Hematopoietic multipotent progenitor cell treated with erythropoietin and hydrocortisone succinate and interleukin-3 and kit ligand, for 8 days (in vitro differentiated cells): ENCODE measurements at regions not wholly inside any gene's neighbourhood (a gene's known extent, or its start where the extent isn't known, plus 50 kb on each side); places are given as distances from the start of the nearest gene placed in this dataset.
A peak's percentile ranks its signal among the peaks of the same experiment; 100 is the strongest.

Experiments
- DNase-seq: peaks from one replicate; pipeline ENCODE4 v3.0.0-alpha.2; 2015

- DNase-seq: no peak
Observed at GRCh38 chr1:208421486-208421885, 177.3 kb upstream of the PLXNA2 start.

DNA sequence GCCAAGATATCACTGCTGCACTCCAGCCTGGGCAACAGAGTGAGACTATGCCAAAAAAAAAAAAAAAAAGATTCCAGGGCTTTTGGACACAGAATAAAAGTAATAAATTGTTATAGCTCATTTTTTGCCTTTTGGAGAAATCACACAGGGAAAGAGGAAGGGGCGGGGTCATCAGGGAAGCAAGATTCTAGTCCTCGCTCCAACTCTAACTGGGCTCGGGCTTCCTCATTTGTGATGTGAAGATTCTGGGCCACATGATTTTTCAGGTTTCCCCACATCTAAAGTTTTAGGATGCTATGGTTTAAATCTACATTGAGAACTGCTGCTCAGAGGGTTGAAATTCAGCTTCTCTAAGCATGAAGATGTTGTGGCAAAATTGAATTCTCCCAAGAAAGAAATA, 179.3 kb upstream of the PLXNA2 start:
- DNase-seq: no peak

- DNase-seq: no peak
Observed at GRCh38 chr1:208425096-208425495, 180.9 kb upstream of the PLXNA2 start.

DNA sequence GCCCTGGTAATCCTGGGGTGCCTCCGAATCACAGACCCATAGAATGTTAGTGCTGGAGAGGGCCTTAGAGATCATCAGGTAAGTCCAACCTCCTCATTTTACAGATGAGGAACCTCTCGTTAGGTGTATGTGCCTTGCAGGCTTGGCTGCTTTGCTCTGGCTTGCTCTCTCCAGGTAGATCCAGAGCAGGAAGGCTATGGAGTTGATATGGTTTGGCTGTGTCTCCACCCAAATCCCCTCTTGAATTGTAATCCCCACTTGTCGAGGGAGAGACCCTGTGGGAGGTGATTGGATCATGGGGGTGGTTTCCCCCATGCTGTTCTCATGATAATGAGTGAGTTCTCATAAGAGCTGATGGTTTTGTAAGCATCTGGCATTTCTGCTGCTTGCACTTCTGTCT, 186.0 kb upstream of the PLXNA2 start:
- DNase-seq: no peak

GRCh38 chr1:208431721-208432120, 187.5 kb upstream of the PLXNA2 start:
- DNase-seq: no peak

DNA sequence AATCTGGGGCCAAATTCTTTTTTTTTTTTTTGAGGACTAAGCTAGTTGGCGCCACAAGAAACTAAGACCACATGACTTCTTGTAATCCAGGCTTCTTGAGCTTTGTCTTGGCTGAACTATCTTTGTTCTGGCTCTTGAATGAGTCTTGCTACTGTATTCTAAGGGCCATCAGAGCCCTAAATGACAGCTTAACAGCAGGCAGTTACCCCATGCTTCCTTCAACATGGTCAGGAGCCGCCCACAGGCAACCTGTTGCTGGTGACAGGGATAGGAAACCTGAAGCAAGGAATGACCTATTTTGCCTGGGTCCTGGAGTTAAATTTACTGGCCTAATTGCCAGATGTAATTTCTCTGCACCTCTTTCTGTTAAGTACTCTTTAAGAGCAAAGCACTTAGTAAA, 188.2 kb upstream of the PLXNA2 start:
- DNase-seq: no peak

GRCh38 chr1:208433086-208433485, 188.9 kb upstream of the PLXNA2 start:
- DNase-seq: no peak

DNA sequence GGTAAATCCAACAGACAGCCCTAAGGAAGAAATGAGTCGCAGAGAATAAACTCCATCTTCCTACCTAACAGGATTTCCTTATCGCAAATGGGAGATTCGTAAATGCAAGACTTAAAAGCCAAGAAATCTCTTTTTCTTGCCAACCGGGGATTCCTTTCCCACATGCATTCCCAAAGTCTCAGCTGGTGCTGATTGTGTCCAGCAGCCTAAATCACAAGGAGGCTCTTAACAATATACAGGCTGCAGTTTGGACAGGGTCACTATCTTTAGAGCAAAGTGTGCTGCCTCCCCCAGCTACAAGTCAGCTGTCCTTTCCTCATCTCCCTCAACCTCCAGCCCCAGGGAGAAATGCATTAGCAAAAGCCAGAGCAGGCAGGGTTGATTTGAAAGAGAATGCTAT, 189.8 kb upstream of the PLXNA2 start:
- DNase-seq: no peak

- DNase-seq: no peak
Observed at GRCh38 chr1:208437401-208437800, 193.2 kb upstream of the PLXNA2 start.

DNA sequence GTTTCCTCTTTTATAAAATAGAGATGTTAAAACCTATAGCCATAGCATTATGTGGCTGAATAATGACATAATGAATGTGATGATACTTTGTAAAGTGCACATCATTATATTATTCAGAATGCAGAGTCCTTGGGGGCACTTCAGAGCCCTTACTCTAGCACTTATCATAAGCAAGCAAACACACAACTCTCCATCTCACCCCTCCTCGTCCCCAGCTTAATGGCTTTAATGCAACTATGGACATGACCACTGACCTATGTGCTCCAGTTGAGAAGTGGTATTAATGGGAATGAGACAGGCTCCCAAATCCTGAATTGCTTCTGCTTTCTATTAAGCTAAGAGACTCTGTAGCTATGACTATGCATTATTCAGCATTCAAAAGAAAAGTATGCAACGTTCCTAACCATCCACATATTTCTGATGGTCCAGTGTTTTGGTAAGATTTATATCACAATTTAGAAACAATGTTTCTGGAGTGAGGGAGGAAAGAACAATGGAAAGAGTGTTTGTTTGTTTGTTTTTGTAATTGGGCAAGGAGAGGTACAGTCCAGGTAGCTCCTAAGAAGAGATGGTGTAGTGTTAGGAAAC, 194.0 kb upstream of the PLXNA2 start:
- no peak for DNase-seq

- DNase-seq: no peak
Observed at GRCh38 chr1:208445758-208446203, 201.6 kb upstream of the PLXNA2 start.

DNA sequence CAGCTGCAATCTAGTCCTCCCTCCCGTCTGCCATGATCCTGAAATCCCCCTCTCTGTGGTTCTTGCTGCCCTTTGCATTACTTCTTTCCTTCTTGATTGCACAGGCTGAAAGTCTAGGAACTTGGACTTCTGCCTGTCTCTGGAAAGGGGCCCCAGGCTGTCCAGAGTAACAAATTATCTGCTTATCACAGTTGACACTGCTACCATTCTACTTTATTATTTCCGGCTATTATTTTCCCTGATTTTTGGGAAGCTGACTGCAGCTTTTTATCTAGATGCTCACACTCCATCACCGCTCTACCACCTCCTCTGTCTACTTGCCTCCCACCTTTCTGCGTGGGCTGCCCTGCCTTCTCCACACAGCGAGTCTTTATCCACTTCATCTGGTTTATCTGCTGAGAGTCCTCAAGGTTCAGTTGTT, 202.1 kb upstream of the PLXNA2 start:
- DNase-seq: no peak

DNA sequence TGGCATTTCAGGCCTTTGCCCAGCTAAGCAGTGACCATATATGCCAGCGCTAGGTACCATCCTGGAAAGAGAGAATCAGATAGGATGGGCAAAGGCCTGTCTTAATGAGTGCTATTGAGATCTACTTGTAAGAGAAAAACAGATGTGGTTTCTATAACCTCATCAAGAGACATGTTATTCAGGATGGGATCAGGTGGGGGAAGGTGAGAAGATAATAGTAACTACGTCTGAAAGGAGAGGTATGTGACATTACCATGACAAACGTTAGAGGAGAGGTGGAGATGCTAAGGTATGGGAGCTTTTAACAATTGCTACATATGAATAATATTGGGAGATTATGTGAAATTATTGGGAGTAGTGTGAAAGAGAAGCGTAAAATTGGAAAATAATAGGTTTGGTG, 204.2 kb upstream of the PLXNA2 start:
- no peak for DNase-seq

DNA sequence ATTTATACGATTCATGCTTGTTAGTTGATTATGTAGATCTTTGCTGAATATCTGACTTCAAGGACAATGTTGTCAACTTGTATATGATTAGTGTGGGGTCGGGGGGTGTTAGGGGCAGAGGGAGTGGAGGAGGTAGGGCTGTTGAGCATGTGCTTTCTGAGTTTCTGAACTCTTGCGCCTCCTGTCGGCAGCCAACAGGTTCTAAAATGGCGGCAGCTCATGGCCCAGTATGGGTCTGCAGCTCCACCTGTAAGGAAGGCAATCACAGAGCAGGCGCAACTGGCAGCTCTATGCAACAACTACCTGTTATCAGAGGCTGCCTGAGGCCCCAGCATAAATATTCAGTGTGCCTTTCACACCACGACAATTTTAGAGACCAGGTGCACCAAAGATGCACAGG, 205.8 kb upstream of the PLXNA2 start:
- DNase-seq: no peak

DNA sequence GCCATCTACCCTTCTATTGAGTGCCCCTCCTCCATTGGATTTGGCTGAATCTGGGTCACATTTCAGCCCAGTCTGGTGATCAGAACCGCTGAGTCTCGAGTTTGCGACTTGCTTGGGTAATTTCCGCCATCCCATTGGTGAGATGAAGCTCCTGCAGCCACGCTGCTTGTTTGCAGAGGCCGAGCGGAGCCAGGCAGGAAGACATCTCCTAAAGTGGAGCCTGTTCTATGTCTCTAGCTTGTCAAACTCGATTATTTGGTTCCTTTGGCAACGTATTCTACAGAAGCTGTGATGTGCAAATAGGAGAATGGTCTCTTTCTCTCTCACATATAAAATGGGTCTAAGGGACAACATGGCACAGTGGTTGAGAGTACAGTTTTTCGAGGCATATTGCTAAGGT, 206.8 kb upstream of the PLXNA2 start:
- no peak for DNase-seq

GRCh38 chr1:208455821-208456220, 211.6 kb upstream of the PLXNA2 start:
- DNase-seq: no peak

DNA sequence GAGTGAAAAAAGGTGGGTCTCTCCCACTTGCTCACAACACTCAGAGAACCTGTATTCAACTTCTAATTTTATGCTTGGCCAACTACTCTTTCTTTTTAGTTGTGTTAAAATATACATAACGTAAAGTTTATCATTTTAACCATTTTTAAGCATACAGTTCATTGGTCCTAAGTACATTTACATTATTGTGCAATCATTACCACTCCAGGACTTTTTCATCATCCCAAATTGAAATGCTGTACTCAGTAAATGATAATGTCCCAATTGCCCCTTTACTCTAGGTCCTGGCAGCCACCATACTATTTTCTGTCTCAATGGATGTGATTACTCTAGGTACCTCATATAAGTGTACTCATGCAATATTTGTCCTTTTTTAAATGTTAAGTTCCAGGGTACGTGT, 212.3 kb upstream of the PLXNA2 start:
- no peak for DNase-seq

DNA sequence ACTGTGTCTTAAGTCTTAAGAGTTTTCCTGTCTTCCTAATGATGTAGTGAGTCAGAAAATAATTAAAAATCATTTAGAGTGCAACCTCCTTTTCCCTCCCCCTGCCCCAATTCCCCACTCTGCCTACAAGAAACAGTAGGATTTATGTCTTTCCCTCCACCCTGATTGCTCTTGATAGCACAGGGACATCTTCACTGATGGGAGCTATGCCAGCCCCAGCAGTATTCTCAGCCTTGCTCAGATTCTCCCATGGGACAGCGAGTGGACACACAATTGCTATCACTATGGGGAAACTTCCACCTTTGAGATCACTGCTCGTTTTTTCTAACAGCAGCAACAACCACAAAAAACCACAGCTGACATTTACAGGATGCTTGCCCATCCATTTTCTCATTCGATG, 216.6 kb upstream of the PLXNA2 start:
- no peak for DNase-seq

DNA sequence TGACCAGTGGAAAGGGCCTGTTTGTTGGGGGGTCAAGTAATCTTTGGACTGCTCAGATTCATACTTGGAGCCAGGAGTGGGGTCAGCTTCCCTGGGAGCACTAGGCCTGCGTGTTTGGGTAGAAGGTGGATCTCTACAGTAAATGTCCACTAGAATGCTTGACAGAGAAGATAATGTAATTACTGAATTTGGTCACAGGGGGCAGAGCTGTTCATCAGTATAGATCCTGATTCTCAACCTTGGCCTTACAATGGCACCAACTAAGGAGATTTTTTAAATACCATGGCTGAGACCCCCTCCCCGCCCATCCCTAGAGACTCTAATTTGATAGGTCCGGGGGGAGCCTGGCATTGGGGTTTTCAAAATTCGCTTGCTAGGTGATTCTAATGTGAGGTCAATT, 217.5 kb upstream of the PLXNA2 start:
- DNase-seq: peak; percentile 10

DNA sequence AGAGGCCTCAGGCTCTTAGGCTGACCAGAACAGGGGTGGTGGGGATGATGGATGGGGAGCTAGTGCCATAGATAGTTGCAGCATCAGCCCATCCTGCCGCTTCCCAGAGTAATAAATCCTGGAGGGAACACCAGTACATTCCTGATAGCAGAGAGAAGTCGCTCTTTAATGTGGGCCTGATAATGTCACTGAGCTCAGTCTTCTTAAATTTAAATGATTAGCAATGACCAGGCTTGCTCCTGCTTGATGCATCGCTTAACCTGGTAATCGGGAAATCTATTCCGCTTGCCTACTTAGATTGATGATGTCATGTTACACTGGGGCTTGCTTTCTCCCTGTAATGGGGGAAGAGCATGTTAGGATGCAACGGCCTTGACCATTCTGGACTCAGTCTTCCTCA, 218.6 kb upstream of the PLXNA2 start:
- DNase-seq: no peak

DNA sequence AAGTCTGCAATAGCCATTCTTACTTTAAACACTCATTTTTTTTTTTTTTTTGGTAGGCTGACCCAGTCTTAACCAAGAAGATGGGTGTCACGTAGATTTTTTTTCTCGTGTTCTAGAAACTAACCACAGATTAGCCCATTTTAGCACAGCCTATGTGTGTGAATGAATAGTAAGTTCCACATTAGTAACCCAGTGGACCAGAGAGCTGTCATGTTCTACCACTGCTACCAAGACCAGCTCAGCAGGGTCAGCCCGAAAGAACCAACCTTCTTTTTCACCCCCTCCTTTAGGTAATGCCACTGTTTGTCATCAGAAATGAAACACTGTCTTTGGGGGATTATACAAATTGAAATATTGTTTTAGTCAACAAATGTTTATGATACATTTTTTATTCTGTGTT, 221.1 kb upstream of the PLXNA2 start:
- DNase-seq: no peak

- DNase-seq: no peak
Observed at GRCh38 chr1:208465786-208466590, 221.8 kb upstream of the PLXNA2 start.

DNA sequence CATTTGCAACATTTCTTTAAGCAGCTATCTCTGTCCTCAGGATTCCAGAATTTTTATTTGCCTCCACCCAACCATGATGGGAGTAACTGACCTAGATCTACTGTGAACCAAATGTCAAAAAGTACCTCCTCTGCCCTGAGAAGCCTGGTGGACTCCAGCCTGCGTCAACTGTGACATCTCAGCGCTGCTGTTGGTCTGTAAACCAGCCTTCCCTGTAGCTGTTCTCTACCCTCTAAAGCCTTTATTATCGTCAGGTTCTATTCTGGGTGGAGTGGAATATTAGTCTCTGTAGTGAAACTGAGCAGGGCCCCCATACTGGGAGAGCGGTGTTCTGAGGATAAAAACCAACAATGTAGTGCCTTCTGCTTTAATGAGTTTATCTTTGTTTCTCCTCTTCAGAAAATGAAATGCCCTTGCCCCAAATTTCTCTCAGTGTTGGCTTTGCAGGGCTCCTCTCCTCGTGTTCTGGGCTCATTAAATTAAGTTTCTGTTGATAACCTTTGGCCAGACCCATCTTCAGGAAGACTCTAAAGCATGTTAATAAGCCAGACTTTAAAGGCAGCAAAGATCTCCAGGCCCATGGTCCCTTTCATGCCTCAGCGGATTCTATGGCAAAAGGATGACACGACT, 223.1 kb upstream of the PLXNA2 start:
- no peak for DNase-seq

GRCh38 chr1:208475449-208475848, 231.3 kb upstream of the PLXNA2 start:
- DNase-seq: no peak
